AG04450 (cell line): ENCODE measurements at regions not wholly inside any gene's neighbourhood (a gene's known extent, or its start where the extent isn't known, plus 50 kb on each side); places are given as distances from the start of the nearest gene placed in this dataset.

Source experiments
- CTCF ChIA-PET: fragments of 300-600, 350-600 bp; formaldehyde crosslinking; extraction: SDS; loops from one replicate; lab custom pipeline; 2022; ENCODE audit warnings: antibody characterized with exemption, inconsistent platforms; lab: Charles Lee
- POLR2A ChIA-PET: fragments of 350-600 bp; formaldehyde crosslinking; extraction: SDS; loops from one replicate; lab custom pipeline; 2021; ENCODE audit warnings: antibody characterized with exemption, inconsistent platforms; lab: Yijun Ruan, JAX
- DNase-seq: peaks from one replicate; pipeline ENCODE4 v3.0.0-alpha.2; 2011; ENCODE audit warnings: low read depth, low spot score
- H3K27ac ChIP-seq: one replicate; pipeline ENCODE4 v1.5.1; 2012; ENCODE audit warnings: low read depth, low read length, control low read depth
- H3K27me3 ChIP-seq: one replicate; pipeline ENCODE4 v1.6.0; 2012; ENCODE audit warnings: low read length; ENCODE audit not compliant: control insufficient read depth, insufficient read depth
- H3K4me3 ChIP-seq: 2 replicates; pipeline ENCODE4 v1.5.1; 2011; ENCODE audit warnings: mild to moderate bottlenecking, low read depth, low read length, control low read depth
- H3K9me3 ChIP-seq: 2 replicates; pipeline ENCODE4 v1.5.1; 2012; ENCODE audit warnings: low read length; ENCODE audit not compliant: control insufficient read depth, insufficient read depth
- TF ChIP-seq, protein P1 (sequence below): IDR thresholded peaks from 2 replicates; pipeline ENCODE4 v1.5.1; 2011; ENCODE audit warnings: low read depth, low read length, control low read depth, inconsistent platforms

DNA sequence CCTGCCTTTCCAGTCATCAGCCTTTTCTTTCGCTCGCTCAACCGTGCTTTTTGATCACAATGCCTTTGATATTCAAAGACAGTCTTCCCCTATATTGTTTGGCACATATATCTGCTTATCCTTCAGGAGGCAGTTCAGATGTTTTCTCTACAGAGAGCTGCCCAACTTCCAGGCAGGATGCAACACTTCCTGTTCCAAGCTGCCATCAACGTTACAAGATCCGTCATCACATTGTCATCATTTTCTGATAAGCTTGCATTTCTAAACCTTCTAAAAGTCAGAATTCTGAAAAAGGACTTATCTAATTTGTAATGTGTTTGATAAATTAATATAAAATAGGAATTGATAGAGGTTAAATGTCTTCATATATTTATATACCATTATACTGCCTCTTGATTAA is 574.2 kb downstream of the TBC1D4 start:
- H3K9me3 ChIP-seq, result no peaks in the 10 kb centered on the region
- no peak overlapping the region for H3K4me3 ChIP-seq
- no peaks in the 10 kb centered on the region for H3K27me3 ChIP-seq
- no peak for DNase-seq
- no peak overlapping the region for H3K27ac ChIP-seq
- ChIA-PET POLR2A (no interaction called here), CTCF (interaction anchor here (1.0 kb wide), 1 partner anchor 312 kb away, joined by 3 read pairs; no protein-coding TSS in a partner anchor)
- TF ChIP-seq, protein P1, sequence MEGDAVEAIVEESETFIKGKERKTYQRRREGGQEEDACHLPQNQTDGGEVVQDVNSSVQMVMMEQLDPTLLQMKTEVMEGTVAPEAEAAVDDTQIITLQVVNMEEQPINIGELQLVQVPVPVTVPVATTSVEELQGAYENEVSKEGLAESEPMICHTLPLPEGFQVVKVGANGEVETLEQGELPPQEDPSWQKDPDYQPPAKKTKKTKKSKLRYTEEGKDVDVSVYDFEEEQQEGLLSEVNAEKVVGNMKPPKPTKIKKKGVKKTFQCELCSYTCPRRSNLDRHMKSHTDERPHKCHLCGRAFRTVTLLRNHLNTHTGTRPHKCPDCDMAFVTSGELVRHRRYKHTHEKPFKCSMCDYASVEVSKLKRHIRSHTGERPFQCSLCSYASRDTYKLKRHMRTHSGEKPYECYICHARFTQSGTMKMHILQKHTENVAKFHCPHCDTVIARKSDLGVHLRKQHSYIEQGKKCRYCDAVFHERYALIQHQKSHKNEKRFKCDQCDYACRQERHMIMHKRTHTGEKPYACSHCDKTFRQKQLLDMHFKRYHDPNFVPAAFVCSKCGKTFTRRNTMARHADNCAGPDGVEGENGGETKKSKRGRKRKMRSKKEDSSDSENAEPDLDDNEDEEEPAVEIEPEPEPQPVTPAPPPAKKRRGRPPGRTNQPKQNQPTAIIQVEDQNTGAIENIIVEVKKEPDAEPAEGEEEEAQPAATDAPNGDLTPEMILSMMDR, result no peak

DNA sequence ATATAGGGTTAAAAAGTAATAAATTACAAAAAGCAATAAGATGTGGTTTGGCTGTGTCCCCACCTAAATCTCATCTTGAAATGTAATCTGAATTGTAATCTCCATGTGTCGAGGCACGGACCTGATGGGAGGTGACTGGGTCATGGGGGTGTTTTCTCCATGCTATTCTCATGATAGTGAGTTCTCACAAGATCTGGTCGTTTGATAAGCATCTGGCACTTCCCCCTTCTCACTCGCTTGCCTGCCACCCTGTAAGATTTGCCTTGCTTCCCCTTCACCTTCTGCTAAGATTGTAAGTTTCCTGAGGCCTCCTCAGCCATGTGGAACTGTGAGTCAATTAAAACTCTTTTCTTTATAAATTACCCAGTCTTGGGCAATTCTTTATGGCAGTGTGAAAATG is 577.4 kb downstream of the TBC1D4 start:
- ChIA-PET POLR2A (no interaction called here), CTCF (no interaction called here)
- Histone ChIP-seq H3K9me3 (no peaks in the 10 kb centered on the region), H3K27ac (no peak overlapping the region), H3K27me3 (no peaks in the 10 kb centered on the region), H3K4me3 (no peak overlapping the region)
- TF ChIP-seq, protein P1, result no peak
- no peak for DNase-seq

DNA sequence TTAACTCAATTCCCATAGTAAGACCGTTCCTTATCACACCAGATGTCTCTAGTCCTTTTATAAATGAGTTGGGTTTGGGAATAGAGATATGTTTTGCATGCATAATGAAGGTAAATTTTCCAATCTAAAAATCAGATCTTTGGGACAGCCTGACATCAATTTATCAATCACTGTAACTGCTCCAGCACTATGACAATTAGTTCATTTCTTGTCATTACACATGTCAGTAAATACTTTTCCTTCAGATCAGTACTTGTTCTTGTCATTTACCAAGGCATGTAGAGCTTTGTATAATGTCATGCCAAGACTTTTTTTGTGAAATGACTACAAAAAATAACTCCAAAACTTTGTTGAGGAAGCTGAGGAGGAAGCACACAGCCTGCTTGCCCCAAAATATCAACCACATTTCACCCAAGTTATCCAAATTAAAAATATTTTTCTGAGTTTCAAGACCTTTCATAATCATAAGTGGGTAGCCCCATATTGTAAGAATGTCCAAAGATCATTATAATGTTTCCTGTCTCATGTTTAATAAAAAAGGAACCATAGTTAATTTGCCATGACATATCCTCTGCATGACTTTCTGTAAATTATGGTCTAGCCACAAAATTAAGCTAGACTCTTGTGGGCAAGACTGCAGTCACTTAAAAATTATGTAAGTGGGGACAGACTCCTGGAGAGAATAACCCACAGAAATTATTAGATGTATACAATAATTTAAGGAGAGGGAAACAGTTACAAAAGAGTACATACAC is 586.8 kb downstream of the TBC1D4 start:
- TF ChIP-seq, protein P1, result no peak
- Histone ChIP-seq H3K27ac (no peak overlapping the region), H3K27me3 (no peaks in the 10 kb centered on the region), H3K4me3 (no peak overlapping the region), H3K9me3 (no peaks in the 10 kb centered on the region)
- POLR2A ChIA-PET, result no interaction called here
- CTCF ChIA-PET, result no interaction called here
- DNase-seq, result no peak

DNA sequence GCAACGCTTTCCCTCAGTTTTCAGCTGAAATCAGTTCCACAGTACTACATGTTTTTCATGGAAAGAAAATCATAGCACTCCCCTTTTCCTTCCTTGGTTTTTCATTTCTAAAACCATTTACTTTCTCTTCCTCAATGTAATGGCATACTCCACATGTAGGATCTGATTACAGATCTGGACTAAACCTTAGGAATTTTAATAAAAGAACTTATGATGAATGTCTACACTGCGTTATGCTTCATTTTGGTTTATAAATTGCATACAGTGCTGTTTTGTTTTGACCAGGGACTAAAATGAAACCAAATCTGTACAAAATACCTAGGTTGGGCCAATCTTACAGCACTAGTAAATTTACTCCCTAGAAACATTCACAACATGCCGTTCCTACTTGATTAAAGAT is 589.9 kb downstream of the TBC1D4 start:
- no peaks in the 10 kb centered on the region for H3K9me3 ChIP-seq
- ChIA-PET CTCF (no interaction called here), POLR2A (no interaction called here)
- no peak overlapping the region for H3K4me3 ChIP-seq
- H3K27me3 ChIP-seq, result no peaks in the 10 kb centered on the region
- DNase-seq, result no peak
- TF ChIP-seq, protein P1, result no peak
- H3K27ac ChIP-seq, result no peak overlapping the region

DNA sequence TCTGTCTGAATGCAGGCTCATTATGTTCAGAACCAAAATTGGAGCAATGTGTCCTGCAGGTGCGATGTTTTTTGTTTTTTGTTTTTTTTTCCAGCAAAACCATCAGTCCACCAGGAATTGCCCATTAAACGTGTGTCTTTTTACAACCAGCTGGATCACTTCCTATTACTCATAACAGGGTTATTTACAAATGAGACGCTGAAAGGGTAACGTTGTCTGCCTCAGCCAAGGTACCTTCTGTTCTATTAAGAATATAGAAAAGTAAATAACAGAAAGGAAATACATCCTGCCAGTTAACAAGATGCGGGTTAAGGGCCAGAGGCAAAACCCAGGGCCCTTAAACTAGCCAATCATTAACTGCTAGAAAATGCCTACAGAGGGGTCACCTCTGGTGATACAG is 590.4 kb downstream of the TBC1D4 start:
- TF ChIP-seq, protein P1, result no peak
- DNase-seq, result peak; percentile 13
- CTCF ChIA-PET, result interaction anchor here (0.5 kb wide), 1 partner anchor 759 kb away, joined by 4 read pairs; no protein-coding TSS in a partner anchor
- POLR2A ChIA-PET, result no interaction called here
- Histone ChIP-seq H3K27me3 (no peaks in the 10 kb centered on the region), H3K27ac (no peak overlapping the region), H3K4me3 (no peak overlapping the region), H3K9me3 (no peaks in the 10 kb centered on the region)
